ENCODE measurements at regions not wholly inside any gene's neighbourhood (a gene's known extent, or its start where the extent isn't known, plus 50 kb on each side); places are given as distances from the start of the nearest gene placed in this dataset.

GRCh38 chr6:33959329-33959651 is 155.5 kb upstream of the MLN start (continued):
- no peak for TF ChIP-seq ZBTB11 (CRISPR knock-in tag; IDR thresholded peaks at IDR 0.05)

GRCh38 chr6:33958526-33959328 is 154.9 kb upstream of the MLN start:
- WGBS (ENCODE audit: insufficient coverage, insufficient replicate concordance, low lambda C conversion rate, missing lambda C conversion rate) = 14% methylated on average over 14 of the region's 14 CpGs
- SMC1A ChIA-PET (ENCODE audit: uncharacterized antibody, unreplicated experiment) = no interaction called here
- no peak for ATAC-seq

More at GRCh38 chr6:33958526-33959328, 154.9 kb upstream of the MLN start:
- H3K9ac ChIP-seq (ENCODE audit: control insufficient read depth, insufficient read depth, low read length) = no peak overlapping the region
- no peaks in the 10 kb centered on the region; the same call in 1 of the 2 replicates for H4K20me1 ChIP-seq (ENCODE audit: control insufficient read depth, insufficient read depth)
- DNase-seq (ENCODE audit: low read depth, low spot score) (no peak), FAIRE-seq (no peak)
- RAD21 ChIA-PET (ENCODE audit: unreplicated experiment) = no interaction called here
- no peak for TF ChIP-seq ZNF207 (IDR thresholded peaks at IDR 0.05; ENCODE audit: borderline replicate concordance)
- no peak for TF ChIP-seq GABPA (IDR thresholded peaks at IDR 0.05; ENCODE audit: low read depth)
- TF ChIP-seq RBBP5 (conservative IDR thresholded peaks at IDR 0.05) = no peak
- TF ChIP-seq SMAD1 (IDR thresholded peaks at IDR 0.05; ENCODE audit: low read depth, partially characterized antibody) = no peak
- no peak for TF ChIP-seq IKZF1 (conservative IDR thresholded peaks at IDR 0.05)
- peak in 2 of 3 experiments; percentile 23 to 36; a peak in 5 of 6 replicates for TF ChIP-seq CTCF (IDR thresholded peaks at IDR 0.05 in 2 of 3, conservative IDR thresholded peaks at IDR 0.05 in 1 of 3; ENCODE audit: control insufficient read depth in 2 of 3, extremely low read depth in 1 of 3, insufficient read depth in 1 of 3, low read depth in 3 of 3, low read length in 3 of 3)
- TF ChIP-seq EED (IDR thresholded peaks at IDR 0.05; ENCODE audit: low read depth) = no peak
- TF ChIP-seq NFYA (IDR thresholded peaks at IDR 0.05; ENCODE audit: borderline replicate concordance, low read depth, low read length) = no peak
- TF ChIP-seq MTA3 (IDR thresholded peaks at IDR 0.05; ENCODE audit: borderline replicate concordance, low read length) = no peak
- intact Hi-C loops (cut with micrococcal nuclease; ENCODE audit: unreplicated experiment) = no loop called here
- no peaks in the 10 kb centered on the region for H3K4me1 ChIP-seq (ENCODE audit: control insufficient read depth, insufficient read depth, low read length)
- H3K4me3 ChIP-seq = no peak overlapping the region
- BruUV-seq (replicated peaks) = no TSS peak
- in situ Hi-C loops (cut with MboI) = no loop called here
- H3K79me2 ChIP-seq (ENCODE audit: control insufficient read depth, insufficient read depth, low read length) = no peaks in the 10 kb centered on the region
- H2AFZ ChIP-seq (ENCODE audit: control insufficient read depth, low read depth, low read length) = no peak overlapping the region
- no peak overlapping the region for H3K4me2 ChIP-seq (ENCODE audit: control insufficient read depth, insufficient read depth)
- POLR2A ChIA-PET = no interaction called here
- H3K36me3 ChIP-seq (ENCODE audit: control insufficient read depth in 2 of 2, insufficient read depth in 2 of 2, low read length in 1 of 2) = no peaks in the 10 kb centered on the region
- H3K27ac ChIP-seq (ENCODE audit: control insufficient read depth, insufficient read depth) = no peak overlapping the region
- H3K9me3 ChIP-seq (replicated peaks; ENCODE audit: control insufficient read depth, insufficient read depth, low read length) = no peaks in the 10 kb centered on the region
- CTCF ChIA-PET = interaction anchor here (0.6 kb wide), 1 partner anchor 171 kb away, joined by 3 read pairs; no protein-coding TSS in a partner anchor
- H3K27me3 ChIP-seq (replicated peaks in 1 of 2; ENCODE audit: control insufficient read depth in 2 of 2, insufficient read depth in 2 of 2, low read length in 1 of 2) = peaks cover 0 to 1% of the 10 kb centered on the region in 2 experiments; a peak in 2 of 4 replicates
